ENCODE measurements at regions not wholly inside any gene's neighbourhood (a gene's known extent, or its start where the extent isn't known, plus 50 kb on each side); places are given as distances from the start of the nearest gene placed in this dataset.

- TF ChIP-seq, protein P1, sequence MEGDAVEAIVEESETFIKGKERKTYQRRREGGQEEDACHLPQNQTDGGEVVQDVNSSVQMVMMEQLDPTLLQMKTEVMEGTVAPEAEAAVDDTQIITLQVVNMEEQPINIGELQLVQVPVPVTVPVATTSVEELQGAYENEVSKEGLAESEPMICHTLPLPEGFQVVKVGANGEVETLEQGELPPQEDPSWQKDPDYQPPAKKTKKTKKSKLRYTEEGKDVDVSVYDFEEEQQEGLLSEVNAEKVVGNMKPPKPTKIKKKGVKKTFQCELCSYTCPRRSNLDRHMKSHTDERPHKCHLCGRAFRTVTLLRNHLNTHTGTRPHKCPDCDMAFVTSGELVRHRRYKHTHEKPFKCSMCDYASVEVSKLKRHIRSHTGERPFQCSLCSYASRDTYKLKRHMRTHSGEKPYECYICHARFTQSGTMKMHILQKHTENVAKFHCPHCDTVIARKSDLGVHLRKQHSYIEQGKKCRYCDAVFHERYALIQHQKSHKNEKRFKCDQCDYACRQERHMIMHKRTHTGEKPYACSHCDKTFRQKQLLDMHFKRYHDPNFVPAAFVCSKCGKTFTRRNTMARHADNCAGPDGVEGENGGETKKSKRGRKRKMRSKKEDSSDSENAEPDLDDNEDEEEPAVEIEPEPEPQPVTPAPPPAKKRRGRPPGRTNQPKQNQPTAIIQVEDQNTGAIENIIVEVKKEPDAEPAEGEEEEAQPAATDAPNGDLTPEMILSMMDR (conservative IDR thresholded peaks at IDR 0.05; ENCODE audit: low read length): no peak
- TF ChIP-seq EZH2phosphoT487 (IDR thresholded peaks at IDR 0.05; ENCODE audit: borderline replicate concordance): no peak
Measured at GRCh38 chr2:6036211-6036610, 344.0 kb downstream of the SOX11 start.

All from Loucy (cell line).